ENCODE measurements at regions not wholly inside any gene's neighbourhood (a gene's known extent, or its start where the extent isn't known, plus 50 kb on each side); places are given as distances from the start of the nearest gene placed in this dataset.

DNA sequence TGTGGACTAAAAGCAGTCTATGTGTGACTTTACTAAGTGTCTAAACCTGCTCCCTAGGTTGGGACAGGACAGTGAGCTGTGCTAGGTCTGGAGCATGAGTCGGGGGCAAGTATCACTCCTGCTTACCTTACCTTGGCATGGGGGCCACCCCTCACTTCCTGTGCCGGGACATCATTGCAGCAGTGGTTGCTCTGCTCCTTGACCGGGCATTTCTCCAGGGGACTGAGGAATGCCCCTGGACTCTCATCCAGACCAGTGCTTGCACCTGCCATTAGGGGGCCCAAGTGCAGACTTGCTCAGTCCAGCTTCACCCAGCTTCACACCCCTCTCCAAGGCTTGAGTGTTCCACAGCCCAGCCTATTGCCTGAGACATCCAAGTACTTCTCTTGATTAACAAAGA, 84.7 kb upstream of the NELL2 start:
- TF ChIP-seq ZNF776 (tag by site-specific recombination; IDR thresholded peaks at IDR 0.05; ENCODE audit: borderline replicate concordance) = no peak
- no peak for TF ChIP-seq REST (tag by site-specific recombination; IDR thresholded peaks at IDR 0.05)
- TF ChIP-seq ELK4 (IDR thresholded peaks at IDR 0.05; ENCODE audit: borderline replicate concordance, low read depth, low read length) = no peak
- TF ChIP-seq, protein P1, sequence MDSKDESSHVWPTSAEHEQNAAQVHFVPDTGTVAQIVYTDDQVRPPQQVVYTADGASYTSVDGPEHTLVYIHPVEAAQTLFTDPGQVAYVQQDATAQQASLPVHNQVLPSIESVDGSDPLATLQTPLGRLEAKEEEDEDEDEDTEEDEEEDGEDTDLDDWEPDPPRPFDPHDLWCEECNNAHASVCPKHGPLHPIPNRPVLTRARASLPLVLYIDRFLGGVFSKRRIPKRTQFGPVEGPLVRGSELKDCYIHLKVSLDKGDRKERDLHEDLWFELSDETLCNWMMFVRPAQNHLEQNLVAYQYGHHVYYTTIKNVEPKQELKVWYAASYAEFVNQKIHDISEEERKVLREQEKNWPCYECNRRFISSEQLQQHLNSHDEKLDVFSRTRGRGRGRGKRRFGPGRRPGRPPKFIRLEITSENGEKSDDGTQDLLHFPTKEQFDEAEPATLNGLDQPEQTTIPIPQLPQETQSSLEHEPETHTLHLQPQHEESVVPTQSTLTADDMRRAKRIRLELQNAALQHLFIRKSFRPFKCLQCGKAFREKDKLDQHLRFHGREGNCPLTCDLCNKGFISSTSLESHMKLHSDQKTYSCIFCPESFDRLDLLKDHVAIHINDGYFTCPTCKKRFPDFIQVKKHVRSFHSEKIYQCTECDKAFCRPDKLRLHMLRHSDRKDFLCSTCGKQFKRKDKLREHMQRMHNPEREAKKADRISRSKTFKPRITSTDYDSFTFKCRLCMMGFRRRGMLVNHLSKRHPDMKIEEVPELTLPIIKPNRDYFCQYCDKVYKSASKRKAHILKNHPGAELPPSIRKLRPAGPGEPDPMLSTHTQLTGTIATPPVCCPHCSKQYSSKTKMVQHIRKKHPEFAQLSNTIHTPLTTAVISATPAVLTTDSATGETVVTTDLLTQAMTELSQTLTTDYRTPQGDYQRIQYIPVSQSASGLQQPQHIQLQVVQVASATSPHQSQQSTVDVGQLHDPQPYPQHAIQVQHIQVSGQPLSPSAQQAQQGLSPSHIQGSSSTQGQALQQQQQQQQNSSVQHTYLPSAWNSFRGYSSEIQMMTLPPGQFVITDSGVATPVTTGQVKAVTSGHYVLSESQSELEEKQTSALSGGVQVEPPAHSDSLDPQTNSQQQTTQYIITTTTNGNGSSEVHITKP (tag by site-specific recombination; IDR thresholded peaks at IDR 0.05) = no peak
- TF ChIP-seq CTCF (tag by site-specific recombination; IDR thresholded peaks at IDR 0.05) = no peak
- no peak for TF ChIP-seq KLF10 (tag by site-specific recombination; IDR thresholded peaks at IDR 0.05)
- TF ChIP-seq, protein P2, sequence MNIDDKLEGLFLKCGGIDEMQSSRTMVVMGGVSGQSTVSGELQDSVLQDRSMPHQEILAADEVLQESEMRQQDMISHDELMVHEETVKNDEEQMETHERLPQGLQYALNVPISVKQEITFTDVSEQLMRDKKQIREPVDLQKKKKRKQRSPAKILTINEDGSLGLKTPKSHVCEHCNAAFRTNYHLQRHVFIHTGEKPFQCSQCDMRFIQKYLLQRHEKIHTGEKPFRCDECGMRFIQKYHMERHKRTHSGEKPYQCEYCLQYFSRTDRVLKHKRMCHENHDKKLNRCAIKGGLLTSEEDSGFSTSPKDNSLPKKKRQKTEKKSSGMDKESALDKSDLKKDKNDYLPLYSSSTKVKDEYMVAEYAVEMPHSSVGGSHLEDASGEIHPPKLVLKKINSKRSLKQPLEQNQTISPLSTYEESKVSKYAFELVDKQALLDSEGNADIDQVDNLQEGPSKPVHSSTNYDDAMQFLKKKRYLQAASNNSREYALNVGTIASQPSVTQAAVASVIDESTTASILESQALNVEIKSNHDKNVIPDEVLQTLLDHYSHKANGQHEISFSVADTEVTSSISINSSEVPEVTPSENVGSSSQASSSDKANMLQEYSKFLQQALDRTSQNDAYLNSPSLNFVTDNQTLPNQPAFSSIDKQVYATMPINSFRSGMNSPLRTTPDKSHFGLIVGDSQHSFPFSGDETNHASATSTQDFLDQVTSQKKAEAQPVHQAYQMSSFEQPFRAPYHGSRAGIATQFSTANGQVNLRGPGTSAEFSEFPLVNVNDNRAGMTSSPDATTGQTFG (tag by site-specific recombination; IDR thresholded peaks at IDR 0.05; ENCODE audit: borderline replicate concordance) = no peak
- no peak for TF ChIP-seq ZNF518A (tag by site-specific recombination; conservative IDR thresholded peaks at IDR 0.05; ENCODE audit: low read depth)
- no peak for TF ChIP-seq ZNF19 (tag by site-specific recombination; IDR thresholded peaks at IDR 0.05; ENCODE audit: low read depth)

Data from HEK293 (cell line).